CD14-positive monocyte (primary cell): ENCODE measurements at regions not wholly inside any gene's neighbourhood (a gene's known extent, or its start where the extent isn't known, plus 50 kb on each side); places are given as distances from the start of the nearest gene placed in this dataset.

Experiments
- DNase-seq, 3 donors: peaks; one replicate each; pipeline ENCODE4 v3.0.0-alpha.2; 2011 to 2022
- H2AFZ ChIP-seq: 2 replicates; pipeline ENCODE4 v1.6.0; 2012; ENCODE audit warnings: mild to moderate bottlenecking, low read depth, low read length, inconsistent platforms; ENCODE audit not compliant: insufficient read depth, poor library complexity, severe bottlenecking
- H3K27ac ChIP-seq, 2 donors: 1 replicate in 1 of 2; 2 replicates in 1 of 2; pipeline ENCODE4 v1.5.1; 2012 to 2013; ENCODE audit warnings: low read length in 2 of 2, control low read depth in 1 of 2, inconsistent platforms in 1 of 2, low read depth in 1 of 2, mild to moderate bottlenecking in 1 of 2
- H3K27me3 ChIP-seq, 2 donors: one replicate each; pipeline versions ENCODE4 v1.6.0 to v1.6.1; 2011 to 2013; ENCODE audit warnings: low read length in 2 of 2; ENCODE audit not compliant: control insufficient read depth in 2 of 2, insufficient read depth in 2 of 2
- H3K36me3 ChIP-seq, 2 donors: replicated peaks in 1 of 2; 1 replicate in 1 of 2; 2 replicates in 1 of 2; pipeline versions ENCODE4 v1.5.1 to v1.6.1; 2012 to 2013; ENCODE audit warnings: low read length in 2 of 2, control low read depth in 1 of 2, inconsistent platforms in 1 of 2, mild to moderate bottlenecking in 1 of 2; ENCODE audit not compliant: insufficient read depth in 2 of 2, control insufficient read depth in 1 of 2
- H3K4me1 ChIP-seq, 2 donors: 1 replicate in 1 of 2; 2 replicates in 1 of 2; pipeline versions ENCODE4 v1.5.1 to v1.6.1; 2012 to 2013; ENCODE audit warnings: low read length in 2 of 2, control low read depth in 1 of 2, inconsistent platforms in 1 of 2, mild to moderate bottlenecking in 1 of 2, moderate library complexity in 1 of 2; ENCODE audit not compliant: insufficient read depth in 2 of 2, control insufficient read depth in 1 of 2
- H3K4me2 ChIP-seq: replicated peaks from 2 replicates; pipeline ENCODE3; 2012; ENCODE audit warnings: low read length, moderate library complexity, mild to moderate bottlenecking; ENCODE audit not compliant: poor library complexity, severe bottlenecking; ENCODE audit errors: extremely low read depth
- H3K4me3 ChIP-seq, 3 experiments: fragments of 200-600 bp in 1 of 3; sonication (generic) in 1 of 3; replicated peaks in 1 of 3; 1 replicate in 2 of 3; 2 replicates in 1 of 3; pipeline ENCODE4 v1.5.1; 2011 to 2013; ENCODE audit warnings: low read length in 3 of 3, mild to moderate bottlenecking in 3 of 3, control low read depth in 2 of 3, low read depth in 2 of 3, inconsistent platforms in 1 of 3, moderate library complexity in 1 of 3
- H3K79me2 ChIP-seq: 2 replicates; pipeline ENCODE4 v1.6.0; 2012; ENCODE audit warnings: mild to moderate bottlenecking, control low read depth, inconsistent platforms, low read length, moderate library complexity; ENCODE audit not compliant: insufficient read depth
- H3K9ac ChIP-seq: 2 replicates; pipeline ENCODE4 v1.6.0; 2017; ENCODE audit warnings: low read length, mild to moderate bottlenecking; ENCODE audit not compliant: insufficient read depth, poor library complexity, severe bottlenecking
- H3K9me3 ChIP-seq, 2 donors: replicated peaks in 1 of 2; 1 replicate in 1 of 2; 2 replicates in 1 of 2; pipeline versions ENCODE4 v1.5.1 to v1.6.1; 2012 to 2013; ENCODE audit warnings: low read length in 2 of 2, control low read depth in 1 of 2; ENCODE audit not compliant: control insufficient read depth in 1 of 2, insufficient read depth in 1 of 2
- H4K20me1 ChIP-seq: 2 replicates; pipeline ENCODE4 v1.6.0; 2012; ENCODE audit warnings: mild to moderate bottlenecking, low read length, control low read depth, moderate library complexity; ENCODE audit not compliant: insufficient read depth
- H3K27ac Mint-ChIP-seq, 7 donors: one replicate each; pipeline ENCODE4 v1.8.0; 2020; ENCODE audit warnings: mild to moderate bottlenecking in 7 of 7, mixed read lengths in 7 of 7, moderate library complexity in 6 of 7, inconsistent platforms in 2 of 7
- H3K27me3 Mint-ChIP-seq, 3 donors: one replicate each; pipeline ENCODE4 v1.8.0; 2021 to 2022; ENCODE audit warnings: low read depth in 3 of 3, mild to moderate bottlenecking in 3 of 3, mixed read lengths in 3 of 3, moderate library complexity in 3 of 3, inconsistent platforms in 1 of 3
- H3K36me3 Mint-ChIP-seq, 2 donors: one replicate each; pipeline ENCODE4 v1.8.0; 2020; ENCODE audit warnings: mixed read lengths in 2 of 2, inconsistent platforms in 1 of 2, mild to moderate bottlenecking in 1 of 2
- H3K4me1 Mint-ChIP-seq: one replicate; pipeline ENCODE4 v1.8.0; 2020; ENCODE audit warnings: mild to moderate bottlenecking, mixed read lengths
- H3K4me3 Mint-ChIP-seq, 2 donors: one replicate each; pipeline ENCODE4 v1.8.0; 2020; ENCODE audit warnings: mild to moderate bottlenecking in 2 of 2, mixed read lengths in 2 of 2, moderate library complexity in 1 of 2
- H3K9me3 Mint-ChIP-seq, 7 donors: one replicate each; pipeline ENCODE4 v1.8.0; 2020 to 2022; ENCODE audit warnings: mixed read lengths in 7 of 7, mild to moderate bottlenecking in 6 of 7, moderate library complexity in 6 of 7, inconsistent platforms in 2 of 7
- WGBS: methylation state at CpG from one replicate; pipeline ENCODE4 v1.1.5; 2013; ENCODE audit warnings: missing lambda C conversion rate; ENCODE audit not compliant: insufficient coverage; 5-methylcytosine and 5-hydroxymethylcytosine counted together
- intact Hi-C, 2 donors: fragments of 100-400 bp; cut with micrococcal nuclease; formaldehyde crosslinking; loops; one replicate each; pipeline versions ENCODE4 v1.15.0 to v1.15.1; 2023
- TF ChIP-seq, protein P1 (sequence below): fragments of 200-600 bp; IDR thresholded peaks from one replicate; pipeline ENCODE4 v1.8.0; 2022; ENCODE audit warnings: antibody characterized with exemption, mild to moderate bottlenecking

- intact Hi-C loops: no loop called here
Observed at GRCh38 chr4:3699261-3699660, 66.9 kb upstream of the ADRA2C start.

GRCh38 chr4:3697033-3697432, 69.2 kb upstream of the ADRA2C start:
- 100% methylated on average over 1 of the region's 1 CpG for WGBS
- no peaks in the 10 kb centered on the region for H3K4me1 ChIP-seq
- no peak overlapping the region for H3K4me3 Mint-ChIP-seq
- H4K20me1 ChIP-seq: no peaks in the 10 kb centered on the region
- no peak overlapping the region for H3K27ac Mint-ChIP-seq
- no peak for DNase-seq
- peaks cover 13 to 26% (median 17%) of the 10 kb centered on the region in 3 donors for H3K27me3 Mint-ChIP-seq
- peaks cover 3 to 10% of the 10 kb centered on the region in 2 donors for H3K9me3 ChIP-seq
- H3K36me3 Mint-ChIP-seq: no peaks in the 10 kb centered on the region
- no peak overlapping the region for H3K9ac ChIP-seq
- no peak overlapping the region for H2AFZ ChIP-seq
- no peak overlapping the region for H3K4me2 ChIP-seq
- no peaks in the 10 kb centered on the region for H3K79me2 ChIP-seq
- H3K27me3 ChIP-seq: peaks cover 0 to 2% of the 10 kb centered on the region in 2 donors
- TF ChIP-seq, protein P1, sequence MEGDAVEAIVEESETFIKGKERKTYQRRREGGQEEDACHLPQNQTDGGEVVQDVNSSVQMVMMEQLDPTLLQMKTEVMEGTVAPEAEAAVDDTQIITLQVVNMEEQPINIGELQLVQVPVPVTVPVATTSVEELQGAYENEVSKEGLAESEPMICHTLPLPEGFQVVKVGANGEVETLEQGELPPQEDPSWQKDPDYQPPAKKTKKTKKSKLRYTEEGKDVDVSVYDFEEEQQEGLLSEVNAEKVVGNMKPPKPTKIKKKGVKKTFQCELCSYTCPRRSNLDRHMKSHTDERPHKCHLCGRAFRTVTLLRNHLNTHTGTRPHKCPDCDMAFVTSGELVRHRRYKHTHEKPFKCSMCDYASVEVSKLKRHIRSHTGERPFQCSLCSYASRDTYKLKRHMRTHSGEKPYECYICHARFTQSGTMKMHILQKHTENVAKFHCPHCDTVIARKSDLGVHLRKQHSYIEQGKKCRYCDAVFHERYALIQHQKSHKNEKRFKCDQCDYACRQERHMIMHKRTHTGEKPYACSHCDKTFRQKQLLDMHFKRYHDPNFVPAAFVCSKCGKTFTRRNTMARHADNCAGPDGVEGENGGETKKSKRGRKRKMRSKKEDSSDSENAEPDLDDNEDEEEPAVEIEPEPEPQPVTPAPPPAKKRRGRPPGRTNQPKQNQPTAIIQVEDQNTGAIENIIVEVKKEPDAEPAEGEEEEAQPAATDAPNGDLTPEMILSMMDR: no peak
- peaks cover 2% of the 10 kb centered on the region for H3K4me1 Mint-ChIP-seq
- intact Hi-C loops: no loop called here
- no peaks in the 10 kb centered on the region for H3K36me3 ChIP-seq
- H3K27ac ChIP-seq: no peak overlapping the region
- H3K9me3 Mint-ChIP-seq: peaks cover 3 to 14% (median 8%) of the 10 kb centered on the region in 7 donors
- H3K4me3 ChIP-seq: no peak overlapping the region

More at GRCh38 chr4:3699261-3699660, 66.9 kb upstream of the ADRA2C start:
- Mint-ChIP-seq H3K36me3 (no peaks in the 10 kb centered on the region), H3K9me3 (peaks cover 3 to 14% (median 8%) of the 10 kb centered on the region in 7 donors), H3K4me1 (peaks cover 2% of the 10 kb centered on the region), H3K27ac (no peak overlapping the region), H3K4me3 (peak overlapping the region in 1 of 2 donors; percentile 14), H3K27me3 (peaks cover 17 to 43% (median 19%) of the 10 kb centered on the region in 3 donors)
- H3K79me2 ChIP-seq: no peaks in the 10 kb centered on the region
- H3K36me3 ChIP-seq: no peaks in the 10 kb centered on the region
- peaks cover 0 to 15% of the 10 kb centered on the region in 2 donors for H3K27me3 ChIP-seq
- peaks cover 3 to 10% of the 10 kb centered on the region in 2 donors for H3K9me3 ChIP-seq
- H2AFZ ChIP-seq: no peak overlapping the region
- WGBS: 88% methylated on average over 1 of the region's 6 CpGs
- H3K9ac ChIP-seq: no peak overlapping the region
- DNase-seq: no peak
- H4K20me1 ChIP-seq: no peaks in the 10 kb centered on the region
- no peak overlapping the region for H3K4me3 ChIP-seq
- no peaks in the 10 kb centered on the region for H3K4me1 ChIP-seq
- no peak overlapping the region for H3K4me2 ChIP-seq
- no peak overlapping the region for H3K27ac ChIP-seq
- TF ChIP-seq, protein P1: no peak
